ENCODE measurements at regions not wholly inside any gene's neighbourhood (a gene's known extent, or its start where the extent isn't known, plus 50 kb on each side); places are given as distances from the start of the nearest gene placed in this dataset.

GRCh38 chr18:33830213-33830612 is 252.2 kb downstream of the ASXL3 start:
- dilution Hi-C loops (cut with MboI; ENCODE audit: extremely low pct_ligation_motif_present, low sequenced_read_pairs): no loop called here
- FAIRE-seq: no peak

GRCh38 chr18:33828949-33829348 is 250.9 kb downstream of the ASXL3 start:
- Histone ChIP-seq H4K20me1 (replicated peaks; ENCODE audit: control insufficient read depth, extremely low read depth, insufficient read depth, low read length) (no peaks in the 10 kb centered on the region), H3K9me3 (replicated peaks; ENCODE audit: control insufficient read depth, insufficient read depth, low read length) (no peaks in the 10 kb centered on the region), H3K27ac (ENCODE audit: insufficient read depth, low read depth, low read length) (no peak overlapping the region), H3K4me1 (ENCODE audit: control insufficient read depth, extremely low read depth, insufficient read depth, low read length) (no peaks in the 10 kb centered on the region), H3K36me3 (ENCODE audit: control insufficient read depth in 2 of 2, extremely low read depth in 1 of 2, insufficient read depth in 2 of 2, low read length in 2 of 2) (no peaks in the 10 kb centered on the region), H2AFZ (ENCODE audit: low read depth, low read length) (no peak overlapping the region), H3K9me1 (replicated peaks; ENCODE audit: control insufficient read depth, extremely low read depth, insufficient read depth, low read length) (no peaks in the 10 kb centered on the region), H3K4me2 (ENCODE audit: insufficient read depth, low read length) (no peak overlapping the region), H3K79me2 (ENCODE audit: control insufficient read depth, insufficient read depth, low read length) (no peaks in the 10 kb centered on the region), H3K4me3 (replicated peaks in 1 of 3; ENCODE audit: insufficient read depth in 1 of 3, low read depth in 1 of 3, low read length in 3 of 3) (no peak overlapping the region), H3K9ac (replicated peaks; ENCODE audit: extremely low read depth, insufficient read depth, low read length) (no peak overlapping the region), H3K27me3 (ENCODE audit: control insufficient read depth in 2 of 2, insufficient read depth in 2 of 2, low read length in 2 of 2) (no peaks in the 10 kb centered on the region)
- POLR2A ChIA-PET: no interaction called here
- DNase-seq (ENCODE audit: low read depth, low spot score) (no peak), FAIRE-seq (no peak)
- dilution Hi-C loops (cut with MboI; ENCODE audit: extremely low pct_ligation_motif_present, low sequenced_read_pairs) (no loop called here), intact Hi-C loops (cut with micrococcal nuclease) (no loop called here)
- CTCF ChIA-PET: interaction anchor here (1.1 kb wide), 1 partner anchor 11 kb away, joined by 5 read pairs; no protein-coding TSS in a partner anchor
- TF ChIP-seq GATA2 (IDR thresholded peaks at IDR 0.05; ENCODE audit: insufficient read depth, insufficient read length, low read depth, low read length): no peak
- no peak for TF ChIP-seq JUN (IDR thresholded peaks at IDR 0.05; ENCODE audit: borderline replicate concordance, insufficient read depth, insufficient read length, low read depth)
- no TSS peak for BruUV-seq (replicated peaks)

More at GRCh38 chr18:33830213-33830612, 252.2 kb downstream of the ASXL3 start:
- Histone ChIP-seq H2AFZ (ENCODE audit: low read depth, low read length) (no peak overlapping the region), H4K20me1 (replicated peaks; ENCODE audit: control insufficient read depth, extremely low read depth, insufficient read depth, low read length) (no peaks in the 10 kb centered on the region), H3K36me3 (ENCODE audit: control insufficient read depth in 2 of 2, extremely low read depth in 1 of 2, insufficient read depth in 2 of 2, low read length in 2 of 2) (no peaks in the 10 kb centered on the region), H3K4me2 (ENCODE audit: insufficient read depth, low read length) (no peak overlapping the region), H3K4me3 (replicated peaks in 1 of 3; ENCODE audit: insufficient read depth in 1 of 3, low read depth in 1 of 3, low read length in 3 of 3) (no peak overlapping the region), H3K9me1 (replicated peaks; ENCODE audit: control insufficient read depth, extremely low read depth, insufficient read depth, low read length) (no peaks in the 10 kb centered on the region), H3K27ac (ENCODE audit: insufficient read depth, low read depth, low read length) (no peak overlapping the region), H3K9me3 (replicated peaks; ENCODE audit: control insufficient read depth, insufficient read depth, low read length) (no peaks in the 10 kb centered on the region), H3K9ac (replicated peaks; ENCODE audit: extremely low read depth, insufficient read depth, low read length) (no peak overlapping the region), H3K79me2 (ENCODE audit: control insufficient read depth, insufficient read depth, low read length) (no peaks in the 10 kb centered on the region), H3K4me1 (ENCODE audit: control insufficient read depth, extremely low read depth, insufficient read depth, low read length) (no peaks in the 10 kb centered on the region), H3K27me3 (ENCODE audit: control insufficient read depth in 2 of 2, insufficient read depth in 2 of 2, low read length in 2 of 2) (no peaks in the 10 kb centered on the region)
- CTCF ChIA-PET: no interaction called here
- TF ChIP-seq EZH2 (IDR thresholded peaks at IDR 0.05; ENCODE audit: borderline replicate concordance, low read depth, low read length, severe bottlenecking) (no peak), MAX (IDR thresholded peaks at IDR 0.05; ENCODE audit: insufficient read depth, insufficient read length) (no peak)
- POLR2A ChIA-PET: no interaction called here
- intact Hi-C loops (cut with micrococcal nuclease): no loop called here
- DNase-seq (ENCODE audit: low read depth, low spot score): no peak
- no TSS peak for BruUV-seq (replicated peaks)

Data from endothelial cell of umbilical vein (primary cell).